H1 (cell line): ENCODE measurements at regions not wholly inside any gene's neighbourhood (a gene's known extent, or its start where the extent isn't known, plus 50 kb on each side); places are given as distances from the start of the nearest gene placed in this dataset.

Source experiments
- CTCF ChIA-PET: fragments of 300-600 bp; sonication (Branson Sonifier 250); formaldehyde crosslinking; loops from one replicate; lab custom pipeline; 2021; ENCODE audit not compliant: partially characterized antibody; lab: Charles Lee
- POLR2A ChIA-PET: fragments of 300-600 bp; sonication (Branson Sonifier 250); formaldehyde crosslinking; loops from one replicate; lab custom pipeline; 2021; ENCODE audit warnings: inconsistent platforms; ENCODE audit not compliant: partially characterized antibody; lab: Charles Lee
- DNase-seq, 2 experiments: peaks; one replicate each; pipeline versions ENCODE4 v3.0.0 to v3.0.0-alpha.2; 2010 to 2022; ENCODE audit warnings: low spot score in 2 of 2, low read depth in 1 of 2, mixed read lengths in 1 of 2
- FAIRE-seq: peaks from 2 replicates; lab custom pipeline; 2011; peaks lifted over from hg19 to GRCh38; lab: Jason Lieb, UNC
- H2AFZ ChIP-seq: 2 replicates; pipeline ENCODE4 v1.8.1; 2012; ENCODE audit warnings: low read length, inconsistent platforms
- H2AK5ac ChIP-seq: 2 replicates; pipeline ENCODE4 v1.6.1; 2013; ENCODE audit warnings: low read depth, low read length
- H2BK120ac ChIP-seq: replicated peaks from 2 replicates; pipeline ENCODE3; 2013; ENCODE audit warnings: low read depth, low read length, inconsistent platforms
- H2BK12ac ChIP-seq: 2 replicates; pipeline ENCODE4 v1.6.1; 2013; ENCODE audit warnings: low read depth, low read length
- H2BK15ac ChIP-seq: 2 replicates; pipeline ENCODE4 v1.6.1; 2013; ENCODE audit warnings: low read length
- H2BK20ac ChIP-seq: 2 replicates; pipeline ENCODE4 v1.6.1; 2013; ENCODE audit warnings: low read length
- H2BK5ac ChIP-seq: 2 replicates; pipeline ENCODE4 v1.6.1; 2013; ENCODE audit warnings: low read depth, low read length
- H3K14ac ChIP-seq: 2 replicates; pipeline ENCODE4 v1.6.1; 2013; ENCODE audit warnings: inconsistent platforms; ENCODE audit not compliant: insufficient read length
- H3K18ac ChIP-seq: 2 replicates; pipeline ENCODE4 v1.6.1; 2013; ENCODE audit warnings: low read length; ENCODE audit errors: extremely low read depth
- H3K23ac ChIP-seq: 2 replicates; pipeline ENCODE4 v1.6.1; 2013; ENCODE audit warnings: inconsistent platforms; ENCODE audit not compliant: insufficient read length
- H3K23me2 ChIP-seq: 2 replicates; pipeline ENCODE4 v1.6.1; 2013; ENCODE audit warnings: low read depth, low read length
- H3K27ac ChIP-seq: 2 replicates; pipeline ENCODE4 v1.6.1; 2011; ENCODE audit warnings: low read depth, low read length, inconsistent platforms
- H3K27me3 ChIP-seq, 4 experiments: replicated peaks in 1 of 4; 1 replicate in 1 of 4; 2 replicates in 3 of 4; pipeline versions ENCODE4 v1.6.1 to v1.8.1; 2011 to 2013; ENCODE audit warnings: low read length in 3 of 4, mild to moderate bottlenecking in 3 of 4, inconsistent platforms in 2 of 4, mixed read lengths in 2 of 4, moderate library complexity in 1 of 4; ENCODE audit not compliant: control insufficient read depth in 3 of 4, insufficient read depth in 3 of 4; ENCODE audit errors: extremely low read depth in 1 of 4
- H3K36me3 ChIP-seq, 4 experiments: 2 replicates each; pipeline versions ENCODE4 v1.6.1 to v1.8.1; 2011 to 2013; ENCODE audit warnings: mild to moderate bottlenecking in 4 of 4, low read length in 3 of 4, moderate library complexity in 2 of 4, control low read depth in 1 of 4, inconsistent platforms in 1 of 4; ENCODE audit not compliant: insufficient read depth in 4 of 4, control insufficient read depth in 2 of 4
- H3K4ac ChIP-seq: replicated peaks from 2 replicates; pipeline ENCODE3; 2013; ENCODE audit warnings: low read length, low read depth, mixed read lengths, inconsistent platforms; ENCODE audit not compliant: insufficient read length
- H3K4me1 ChIP-seq, 4 experiments: replicated peaks in 1 of 4; 1 replicate in 1 of 4; 2 replicates in 3 of 4; pipeline versions ENCODE4 v1.6.1 to v1.8.1; 2011 to 2013; ENCODE audit warnings: low read length in 3 of 4, inconsistent platforms in 2 of 4, mixed read lengths in 1 of 4; ENCODE audit not compliant: insufficient read depth in 4 of 4, control insufficient read depth in 3 of 4
- H3K4me2 ChIP-seq, 2 experiments: 2 replicates each; pipeline versions ENCODE4 v1.6.1 to v1.8.1; 2011 to 2013; ENCODE audit warnings: low read depth in 2 of 2, low read length in 2 of 2, control low read depth in 1 of 2, inconsistent platforms in 1 of 2, mild to moderate bottlenecking in 1 of 2; ENCODE audit not compliant: insufficient read depth in 1 of 2
- H3K4me3 ChIP-seq, 4 experiments: fragments of 200-600, 300-600 bp in 1 of 4; sonication (generic), shearing (Covaris generic), sonication (Bioruptor Twin) in 1 of 4; 2 replicates each; pipeline versions ENCODE4 v1.5.1 to v1.8.1; 2011 to 2016; ENCODE audit warnings: low read length in 4 of 4, low read depth in 3 of 4, control low read depth in 2 of 4, inconsistent platforms in 2 of 4, mild to moderate bottlenecking in 2 of 4, mixed read lengths in 1 of 4, moderate library complexity in 1 of 4; ENCODE audit not compliant: insufficient read depth in 2 of 4; ENCODE audit errors: extremely low read depth in 1 of 4
- H3K56ac ChIP-seq: replicated peaks from 2 replicates; pipeline ENCODE3; 2013; ENCODE audit warnings: low read depth, mild to moderate bottlenecking, mixed read lengths, low read length, inconsistent platforms; ENCODE audit not compliant: insufficient read length
- H3K79me1 ChIP-seq: 2 replicates; pipeline ENCODE4 v1.6.1; 2013; ENCODE audit warnings: low read depth, low read length, control low read depth
- H3K79me2 ChIP-seq, 2 experiments: 2 replicates each; pipeline versions ENCODE4 v1.6.1 to v1.8.1; 2012 to 2013; ENCODE audit warnings: low read length in 2 of 2, mild to moderate bottlenecking in 2 of 2, inconsistent platforms in 1 of 2; ENCODE audit not compliant: insufficient read depth in 2 of 2, control insufficient read depth in 1 of 2
- H3K9ac ChIP-seq, 4 experiments: replicated peaks in 1 of 4; 1 replicate in 1 of 4; 2 replicates in 3 of 4; pipeline versions ENCODE4 v1.6.1 to v1.8.1; 2011 to 2013; ENCODE audit warnings: low read depth in 3 of 4, low read length in 3 of 4, control low read depth in 2 of 4, mild to moderate bottlenecking in 2 of 4, moderate library complexity in 2 of 4, inconsistent platforms in 1 of 4; ENCODE audit errors: extremely low read depth in 1 of 4
- H3K9me3 ChIP-seq, 2 experiments: 2 replicates each; pipeline versions ENCODE4 v1.6.1 to v1.8.1; 2012 to 2013; ENCODE audit warnings: mild to moderate bottlenecking in 2 of 2, moderate library complexity in 2 of 2, control low read depth in 1 of 2, inconsistent platforms in 1 of 2, low read depth in 1 of 2, low read length in 1 of 2, mixed read lengths in 1 of 2; ENCODE audit not compliant: insufficient read depth in 2 of 2
- H4K20me1 ChIP-seq, 2 experiments: replicated peaks in 1 of 2; 2 replicates each; pipeline versions ENCODE3 to v1.8.1; 2011 to 2013; ENCODE audit warnings: inconsistent platforms in 2 of 2, low read length in 2 of 2, mild to moderate bottlenecking in 1 of 2; ENCODE audit not compliant: insufficient read depth in 2 of 2, control insufficient read depth in 1 of 2
- H4K5ac ChIP-seq: 2 replicates; pipeline ENCODE4 v1.6.1; 2013; ENCODE audit warnings: low read length, low read depth, mixed read lengths, inconsistent platforms; ENCODE audit not compliant: insufficient read length
- H4K8ac ChIP-seq: 2 replicates; pipeline ENCODE4 v1.8.0; 2013; ENCODE audit warnings: mild to moderate bottlenecking, moderate library complexity, low read length, inconsistent platforms; ENCODE audit not compliant: insufficient read depth; ENCODE audit errors: extremely low read depth
- H4K91ac ChIP-seq: replicated peaks from 2 replicates; pipeline ENCODE3; 2013; ENCODE audit warnings: low read length, mixed read lengths, inconsistent platforms; ENCODE audit not compliant: insufficient read length
- CEBPB ChIP-seq: IDR thresholded peaks from 2 replicates; pipeline ENCODE4 v1.6.1; 2012; ENCODE audit warnings: low read depth, low read length
- CHD2 ChIP-seq: IDR thresholded peaks from 2 replicates; pipeline ENCODE4 v1.6.1; 2012; ENCODE audit warnings: low read length, improper control_type of control experiment
- CTBP2 ChIP-seq: IDR thresholded peaks from 2 replicates; pipeline ENCODE4 v1.7.0; 2011; ENCODE audit warnings: borderline replicate concordance, mild to moderate bottlenecking, moderate library complexity, mixed read lengths, low read length; ENCODE audit not compliant: insufficient read depth, insufficient read length
- GABPA ChIP-seq: IDR thresholded peaks from 2 replicates; pipeline ENCODE4 v1.6.1; 2011; ENCODE audit warnings: mild to moderate bottlenecking, low read length, moderate library complexity, borderline replicate concordance; ENCODE audit not compliant: insufficient read depth
- GTF2F1 ChIP-seq: IDR thresholded peaks from 2 replicates; pipeline ENCODE4 v1.6.1; 2012; ENCODE audit warnings: low read depth, low read length, improper control_type of control experiment, borderline replicate concordance
- HDAC2 ChIP-seq, 2 experiments: fragments of 300-600 bp in 1 of 2; sonication (generic) in 1 of 2; IDR thresholded peaks; 2 replicates each; pipeline ENCODE4 v1.6.1; 2011 to 2012; ENCODE audit warnings: low read depth in 2 of 2, low read length in 2 of 2, mild to moderate bottlenecking in 2 of 2, moderate library complexity in 2 of 2, borderline replicate concordance in 1 of 2, inconsistent platforms in 1 of 2
- JUND ChIP-seq: IDR thresholded peaks from 2 replicates; pipeline ENCODE4 v1.6.1; 2011; ENCODE audit warnings: mild to moderate bottlenecking, improper control_type of control experiment, low read length
- KDM5A ChIP-seq: fragments of 200-600 bp; IDR thresholded peaks from 2 replicates; pipeline ENCODE4 v1.7.1; 2012; ENCODE audit warnings: mild to moderate bottlenecking, low read length, inconsistent platforms, mixed read lengths
- POLR2A ChIP-seq, 2 experiments: IDR thresholded peaks; 1 replicate in 1 of 2; 2 replicates in 1 of 2; pipeline ENCODE4 v1.6.1; 2011; ENCODE audit warnings: low read depth in 2 of 2, low read length in 2 of 2, mild to moderate bottlenecking in 2 of 2; ENCODE audit errors: control extremely low read depth in 1 of 2
- SAP30 ChIP-seq: fragments of 300-600 bp; sonication (generic); IDR thresholded peaks from 2 replicates; pipeline ENCODE4 v1.7.1; 2012; ENCODE audit warnings: low read length, moderate library complexity, mild to moderate bottlenecking, inconsistent platforms; ENCODE audit not compliant: insufficient read depth, insufficient replicate concordance
- SP1 ChIP-seq: IDR thresholded peaks from 2 replicates; pipeline ENCODE4 v1.6.1; 2011; ENCODE audit warnings: low read depth, low read length
- TAF7 ChIP-seq: optimal IDR thresholded peaks from 2 replicates; pipeline ENCODE3; 2011; ENCODE audit warnings: low read depth, mild to moderate bottlenecking, inconsistent platforms, low read length, moderate library complexity, borderline replicate concordance
- WGBS, 2 experiments: shearing (Covaris generic) in 1 of 2; methylation state at CpG; one replicate each; pipeline versions ENCODE4 v1.1.6 to v1.1.7; 2013 to 2015; ENCODE audit warnings: low lambda C conversion rate in 2 of 2, mixed read lengths in 2 of 2, inconsistent platforms in 1 of 2, low coverage in 1 of 2, missing lambda C conversion rate in 1 of 2; ENCODE audit not compliant: insufficient replicate concordance in 2 of 2, insufficient coverage in 1 of 2, insufficient read length in 1 of 2; ENCODE audit errors: extremely low coverage in 1 of 2, missing lambda C conversion rate in 1 of 2; 5-methylcytosine and 5-hydroxymethylcytosine counted together
- TF ChIP-seq, protein P1 (sequence below): IDR thresholded peaks from 2 replicates; pipeline ENCODE4 v1.6.1; 2011; ENCODE audit warnings: low read length, improper control_type of control experiment

GRCh38 chr10:129393812-129394211, 73.2 kb upstream of the MGMT start:
- no peak for TF ChIP-seq POLR2A (IDR thresholded peaks at IDR 0.05; ENCODE audit: control extremely low read depth in 1 of 2, low read depth in 2 of 2, low read length in 2 of 2)
- TF ChIP-seq, protein P1, sequence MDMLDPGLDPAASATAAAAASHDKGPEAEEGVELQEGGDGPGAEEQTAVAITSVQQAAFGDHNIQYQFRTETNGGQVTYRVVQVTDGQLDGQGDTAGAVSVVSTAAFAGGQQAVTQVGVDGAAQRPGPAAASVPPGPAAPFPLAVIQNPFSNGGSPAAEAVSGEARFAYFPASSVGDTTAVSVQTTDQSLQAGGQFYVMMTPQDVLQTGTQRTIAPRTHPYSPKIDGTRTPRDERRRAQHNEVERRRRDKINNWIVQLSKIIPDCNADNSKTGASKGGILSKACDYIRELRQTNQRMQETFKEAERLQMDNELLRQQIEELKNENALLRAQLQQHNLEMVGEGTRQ, result no peak
- no peak for TF ChIP-seq TAF7
- TF ChIP-seq GABPA, result no peak
- no peak for TF ChIP-seq CEBPB
- TF ChIP-seq KDM5A, result no peak
- no peak for TF ChIP-seq CHD2
- TF ChIP-seq SP1, result no peak
- TF ChIP-seq SAP30, result no peak
- TF ChIP-seq GTF2F1, result no peak
- no peak for TF ChIP-seq HDAC2 (IDR thresholded peaks at IDR 0.05; ENCODE audit: borderline replicate concordance in 1 of 2, low read depth in 2 of 2, low read length in 2 of 2)
- no peak for TF ChIP-seq CTBP2
- TF ChIP-seq JUND, result no peak
- ChIA-PET CTCF (interaction anchor here (1.5 kb wide), 1 partner anchor 62 kb away, joined by 4 read pairs; no protein-coding TSS in a partner anchor), POLR2A (no interaction called here)
- no peaks in the 10 kb centered on the region for H3K23me2 ChIP-seq
- H4K91ac ChIP-seq, result no peak overlapping the region
- no peak overlapping the region for H3K56ac ChIP-seq
- no peaks in the 10 kb centered on the region; a peak in 1 of 7 replicates for H3K4me1 ChIP-seq
- no peak overlapping the region for H3K4me3 ChIP-seq
- H2AK5ac ChIP-seq, result no peak overlapping the region
- no peak overlapping the region for H3K27ac ChIP-seq
- no peaks in the 10 kb centered on the region for H3K27me3 ChIP-seq
- no peak overlapping the region for H2AFZ ChIP-seq
- no peak for FAIRE-seq
- H4K5ac ChIP-seq, result no peak overlapping the region
- no peak overlapping the region for H4K8ac ChIP-seq
- no peaks in the 10 kb centered on the region for H3K79me2 ChIP-seq
- H3K36me3 ChIP-seq, result no peaks in the 10 kb centered on the region
- H2BK12ac ChIP-seq, result no peak overlapping the region
- no peak overlapping the region for H2BK5ac ChIP-seq
- H2BK20ac ChIP-seq, result no peak overlapping the region
- DNase-seq, result no peak
- no peak overlapping the region for H3K18ac ChIP-seq
- no peak overlapping the region for H3K4ac ChIP-seq
- H3K23ac ChIP-seq, result no peak overlapping the region
- no peak overlapping the region for H2BK120ac ChIP-seq
- H3K9me3 ChIP-seq, result no peaks in the 10 kb centered on the region
- WGBS, 2 experiments, result 93% methylated on average over 10 of the region's 10 CpGs; no CpG with 5 or more reads in 1 of the 2 experiments
- no peaks in the 10 kb centered on the region for H4K20me1 ChIP-seq
- no peaks in the 10 kb centered on the region for H3K79me1 ChIP-seq
- H3K9ac ChIP-seq, result no peak overlapping the region
- no peak overlapping the region for H3K14ac ChIP-seq
- H2BK15ac ChIP-seq, result no peak overlapping the region
- no peak overlapping the region for H3K4me2 ChIP-seq
